Astrocyte (in vitro differentiated cells and primary cell): ENCODE measurements at regions not wholly inside any gene's neighbourhood (a gene's known extent, or its start where the extent isn't known, plus 50 kb on each side); places are given as distances from the start of the nearest gene placed in this dataset.

Experiments
- CTCF ChIP-seq: IDR thresholded peaks from 2 replicates; pipeline ENCODE4 v1.5.1; 2011; ENCODE audit warnings: low read depth, mild to moderate bottlenecking, inconsistent platforms, low read length, moderate library complexity; ENCODE audit not compliant: insufficient read depth
- EZH2 ChIP-seq: IDR thresholded peaks from 2 replicates; pipeline ENCODE4 v1.6.1; 2012; ENCODE audit warnings: mild to moderate bottlenecking, low read length, inconsistent platforms; ENCODE audit not compliant: insufficient read depth

DNA sequence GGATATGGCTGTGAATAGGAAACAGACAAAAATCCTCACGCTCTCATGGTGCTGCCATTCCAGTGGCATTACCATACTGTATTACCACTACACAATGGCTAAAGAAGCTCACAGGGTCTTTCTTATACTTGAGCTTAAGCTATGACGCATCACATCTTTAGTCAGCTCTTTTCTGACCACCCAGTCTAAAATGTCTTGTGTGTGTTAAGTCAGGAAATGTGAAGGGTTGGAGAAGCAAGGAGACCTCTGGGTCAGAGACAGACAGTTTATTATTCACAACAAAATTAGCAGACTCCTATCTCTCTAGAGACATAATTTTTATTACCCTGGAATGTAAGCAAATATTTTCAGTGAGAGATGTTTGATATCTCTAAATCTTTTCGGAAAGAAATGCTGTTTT, 1583.2 kb upstream of the WWC1 start:
- TF ChIP-seq EZH2 (no peak), CTCF (no peak)
